ENCODE measurements at regions not wholly inside any gene's neighbourhood (a gene's known extent, or its start where the extent isn't known, plus 50 kb on each side); places are given as distances from the start of the nearest gene placed in this dataset.
A peak's percentile ranks its signal among the peaks of the same experiment; 100 is the strongest.

GRCh38 chr16:65782611-65783600 is 583.6 kb upstream of the CDH5 start:
- no TSS peak for BruUV-seq (replicated peaks)
- no peak overlapping the region for H3K4me2 ChIP-seq (ENCODE audit: low read depth, low read length)
- H3K79me1 ChIP-seq (ENCODE audit: low read depth in 1 of 2, low read length in 2 of 2): no peaks in the 10 kb centered on the region
- WGBS, 2 experiments (ENCODE audit: extremely low coverage in 2 of 2, insufficient read length in 1 of 2): no CpG with 5 or more reads among the region's 13 CpGs
- no peak overlapping the region for H2BK5ac ChIP-seq (ENCODE audit: low read depth, low read length, poor library complexity, severe bottlenecking)
- H3K4me1 ChIP-seq (ENCODE audit: control insufficient read depth, insufficient read depth, low read length): peaks cover 8% of the 10 kb centered on the region; the same call in 1 of the 2 replicates
- H2AK5ac ChIP-seq (ENCODE audit: low read depth, low read length): no peak overlapping the region; the same call in 1 of the 2 replicates
- in situ Hi-C loops (cut with MboI; ENCODE audit: low sequenced_read_pairs): no loop called here
- no peak overlapping the region for H3K14ac ChIP-seq (replicated peaks; ENCODE audit: low read depth, low read length)
- peak; percentile 55 for DNase-seq
- no peak overlapping the region for H4K8ac ChIP-seq (ENCODE audit: low read depth in 2 of 2, low read length in 2 of 2)
- H3K56ac ChIP-seq (ENCODE audit: extremely low read depth, insufficient read depth, low read length): no peak overlapping the region
- dilution Hi-C loops (cut with HindIII; ENCODE audit: low sequenced_read_pairs, unreplicated experiment): no loop called here
- H3K4me3 ChIP-seq (ENCODE audit: insufficient read depth, low read depth, low read length): no peak overlapping the region
- no peak overlapping the region for H2BK20ac ChIP-seq (ENCODE audit: low read depth, low read length)
- TF ChIP-seq MAFK (IDR thresholded peaks at IDR 0.05; ENCODE audit: low read depth, low read length): no peak
- no peak for TF ChIP-seq ELK1 (IDR thresholded peaks at IDR 0.05; ENCODE audit: borderline replicate concordance, low read depth, low read length)
- no peak for TF ChIP-seq CTCF (conservative IDR thresholded peaks at IDR 0.05; ENCODE audit: low read depth, low read length)
- TF ChIP-seq POLR2A (IDR thresholded peaks at IDR 0.05; ENCODE audit: low read depth, low read length): no peak
- no peak overlapping the region for H4K5ac ChIP-seq (ENCODE audit: low read depth, low read length)
- no peaks in the 10 kb centered on the region for H3K9me3 ChIP-seq (ENCODE audit: control insufficient read depth, insufficient read depth, low read length)
- H3K9me1 ChIP-seq (ENCODE audit: insufficient read depth, low read length): no peaks in the 10 kb centered on the region
- no peak overlapping the region for H3K9ac ChIP-seq (ENCODE audit: low read depth, low read length)
- ChIA-PET POLR2A (ENCODE audit: unreplicated experiment) (no interaction called here), CTCF (no interaction called here)
- H3K4ac ChIP-seq (ENCODE audit: low read depth, low read length): no peak overlapping the region
- H2AFZ ChIP-seq (replicated peaks; ENCODE audit: low read length, poor library complexity): no peak overlapping the region
- no peak overlapping the region for H2BK15ac ChIP-seq (ENCODE audit: low read depth, low read length)
- no peak overlapping the region; the same call in 1 of the 2 replicates for H3K18ac ChIP-seq (ENCODE audit: low read depth, low read length)
- H3K27ac ChIP-seq (ENCODE audit: insufficient read depth, low read length): no peak overlapping the region
- H3K36me3 ChIP-seq (ENCODE audit: control insufficient read depth, insufficient read depth, low read length): no peaks in the 10 kb centered on the region
- no peaks in the 10 kb centered on the region for H4K20me1 ChIP-seq (ENCODE audit: insufficient read depth, low read length)
- no peak overlapping the region for H2AK9ac ChIP-seq (replicated peaks; ENCODE audit: low read depth, low read length, poor library complexity)
- no peak overlapping the region for H3K23ac ChIP-seq (ENCODE audit: low read depth, low read length)
- intact Hi-C loops (cut with micrococcal nuclease): no loop called here
- H4K91ac ChIP-seq (ENCODE audit: insufficient read depth, low read depth, low read length): no peak overlapping the region; the same call in 1 of the 2 replicates
- ATAC-seq (ENCODE audit: low read depth): peak; percentile 76
- peaks cover 9% of the 10 kb centered on the region for H3K27me3 ChIP-seq (ENCODE audit: control insufficient read depth, insufficient read depth, low read length)
- H2BK120ac ChIP-seq (ENCODE audit: low read depth, low read length): no peak overlapping the region
